HK-2 (cell line): ENCODE measurements at regions not wholly inside any gene's neighbourhood (a gene's known extent, or its start where the extent isn't known, plus 50 kb on each side); places are given as distances from the start of the nearest gene placed in this dataset.
A peak's percentile ranks its signal among the peaks of the same experiment; 100 is the strongest.

Experiments
- DNase-seq: peaks from one replicate; pipeline ENCODE4 v3.0.0-alpha.2; 2018; ENCODE audit not compliant: unreplicated experiment

- DNase-seq = no peak
Observed at GRCh38 chr15:69951256-69951897, 146.3 kb downstream of the TLE3 start.

DNA sequence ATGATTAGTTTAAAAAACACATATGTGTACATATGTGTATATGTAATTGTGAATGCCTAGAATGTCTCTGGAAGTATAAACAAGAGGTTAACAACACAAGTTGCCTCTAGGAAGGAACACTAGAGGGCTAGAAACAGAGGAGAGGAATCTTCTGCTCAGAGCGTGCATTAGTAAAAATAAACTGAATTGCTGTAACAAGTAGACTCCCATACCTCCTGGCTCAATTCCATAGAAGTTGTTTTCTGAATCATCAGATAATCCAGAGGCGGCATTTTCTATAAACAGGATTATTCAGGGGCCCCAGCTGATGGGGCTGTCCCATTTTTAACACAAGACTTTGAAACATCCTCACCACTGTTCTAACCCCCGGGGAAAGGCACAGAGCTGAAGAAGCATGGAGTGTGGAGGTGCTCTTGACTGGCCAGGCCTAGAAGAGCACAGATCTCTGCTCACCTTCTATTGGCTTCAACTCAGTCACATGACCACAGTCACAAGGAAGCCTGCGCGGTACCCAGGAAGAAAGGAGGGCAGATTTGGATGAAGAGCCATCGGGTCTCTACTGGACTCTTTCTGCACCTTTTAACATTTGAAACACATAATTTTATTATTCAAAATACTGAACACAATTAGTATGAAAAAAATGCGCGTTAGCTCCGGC is 145.7 kb downstream of the TLE3 start:
- DNase-seq = no peak

- no peak for DNase-seq
Observed at GRCh38 chr15:69953051-69953450, 144.7 kb downstream of the TLE3 start.

DNA sequence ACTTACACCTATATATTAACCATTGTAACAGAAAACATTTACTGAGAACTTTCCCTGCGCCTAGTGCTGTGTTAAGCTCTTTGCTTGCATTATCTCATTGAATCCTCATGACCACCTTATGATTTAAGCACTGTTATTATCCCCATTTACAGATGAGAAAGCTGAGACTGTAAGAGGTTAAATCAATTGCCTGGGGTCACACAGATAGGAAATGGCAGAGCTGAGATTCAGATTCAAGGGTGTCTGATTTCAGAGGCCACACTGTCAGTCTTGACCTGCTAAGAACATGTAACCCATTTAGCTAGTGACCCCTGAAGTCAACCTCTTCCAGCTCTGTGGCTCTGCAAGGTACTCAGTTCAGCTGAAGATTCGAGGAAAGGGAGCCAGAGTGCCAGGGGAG is 143.9 kb downstream of the TLE3 start:
- DNase-seq = no peak

DNA sequence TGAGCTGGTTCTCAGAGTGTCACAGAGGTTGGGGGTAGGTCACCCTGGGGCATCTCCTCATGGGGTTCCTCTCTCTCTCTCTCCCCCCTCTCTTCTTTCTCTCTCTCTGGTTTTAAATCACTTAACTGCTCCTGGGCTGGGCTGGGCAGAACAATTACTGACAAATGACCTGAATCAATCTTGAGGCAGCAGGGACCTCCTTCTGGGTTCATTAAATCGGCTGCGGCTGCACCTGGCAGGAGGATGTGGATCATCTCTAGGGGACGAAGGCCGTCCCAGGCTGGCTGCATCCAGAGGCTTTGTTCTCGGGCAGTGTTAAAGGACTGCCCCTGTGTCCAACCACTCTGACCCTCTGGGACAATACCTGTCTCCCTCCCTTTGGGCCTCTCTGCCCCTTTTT is 143.1 kb downstream of the TLE3 start:
- no peak for DNase-seq

GRCh38 chr15:69955240-69955894 is 142.3 kb downstream of the TLE3 start:
- DNase-seq = no peak

DNA sequence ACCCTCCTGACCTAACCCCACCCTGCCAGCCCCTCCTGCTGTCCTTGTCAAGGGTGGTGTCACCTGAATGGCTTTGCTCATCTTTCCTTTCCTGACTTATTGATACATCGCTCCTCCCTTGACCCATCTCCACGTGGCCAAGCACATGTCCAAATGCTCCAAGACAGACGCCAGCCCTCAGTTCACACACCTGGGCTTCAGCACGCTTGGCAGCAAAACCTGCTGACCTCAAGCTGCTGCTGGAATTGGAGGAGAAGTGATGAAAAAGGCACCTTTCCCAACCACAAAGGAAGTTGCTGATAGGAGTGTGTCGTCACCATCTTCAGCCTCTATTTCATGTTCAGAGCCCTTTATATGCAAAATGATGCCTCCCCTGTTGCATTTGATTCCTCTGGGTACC is 141.3 kb downstream of the TLE3 start:
- DNase-seq = no peak

GRCh38 chr15:69957175-69957574 is 140.5 kb downstream of the TLE3 start:
- no peak for DNase-seq

GRCh38 chr15:69958496-69959084 is 139.1 kb downstream of the TLE3 start:
- no peak for DNase-seq

GRCh38 chr15:69962561-69962960 is 135.2 kb downstream of the TLE3 start:
- DNase-seq = no peak

DNA sequence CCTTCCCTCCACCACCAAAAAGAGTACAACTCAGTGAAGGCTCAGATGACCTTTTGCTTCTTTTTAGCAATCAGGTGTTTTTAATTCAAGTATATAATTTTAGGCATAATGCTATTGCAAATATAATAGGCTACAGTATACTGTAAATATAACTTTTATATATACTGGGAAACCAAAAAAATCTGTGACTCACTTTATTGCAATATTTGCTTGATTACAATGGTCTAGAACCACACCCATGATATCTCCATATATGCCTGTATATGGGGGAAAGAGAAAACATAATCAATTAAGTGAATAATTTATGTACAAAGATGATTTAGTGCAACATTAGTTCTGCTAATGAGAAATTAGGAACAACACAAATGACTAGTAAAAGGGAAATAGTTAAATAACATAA is 134.3 kb downstream of the TLE3 start:
- DNase-seq = no peak

- DNase-seq = no peak
Observed at GRCh38 chr15:69971771-69972170, 125.9 kb downstream of the TLE3 start.

DNA sequence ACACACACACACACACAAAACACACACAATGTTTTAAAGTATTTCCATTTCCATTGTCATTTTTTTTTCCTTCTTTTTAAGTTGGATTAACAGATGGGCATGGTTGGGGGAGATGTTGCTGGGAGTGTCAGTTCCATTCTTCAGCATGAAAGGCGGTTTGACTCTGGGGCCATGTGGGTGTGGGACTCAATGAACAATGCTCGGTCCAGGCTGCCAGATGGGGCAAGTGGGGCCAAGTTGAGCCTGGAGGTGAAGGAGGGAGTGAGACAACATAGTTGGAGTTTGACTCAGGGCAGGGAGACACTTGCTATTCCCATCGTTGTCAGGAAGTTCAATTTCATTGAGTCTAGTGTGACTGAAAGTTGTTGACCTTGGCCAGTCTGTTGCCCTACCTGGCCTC is 125.3 kb downstream of the TLE3 start:
- DNase-seq = no peak

DNA sequence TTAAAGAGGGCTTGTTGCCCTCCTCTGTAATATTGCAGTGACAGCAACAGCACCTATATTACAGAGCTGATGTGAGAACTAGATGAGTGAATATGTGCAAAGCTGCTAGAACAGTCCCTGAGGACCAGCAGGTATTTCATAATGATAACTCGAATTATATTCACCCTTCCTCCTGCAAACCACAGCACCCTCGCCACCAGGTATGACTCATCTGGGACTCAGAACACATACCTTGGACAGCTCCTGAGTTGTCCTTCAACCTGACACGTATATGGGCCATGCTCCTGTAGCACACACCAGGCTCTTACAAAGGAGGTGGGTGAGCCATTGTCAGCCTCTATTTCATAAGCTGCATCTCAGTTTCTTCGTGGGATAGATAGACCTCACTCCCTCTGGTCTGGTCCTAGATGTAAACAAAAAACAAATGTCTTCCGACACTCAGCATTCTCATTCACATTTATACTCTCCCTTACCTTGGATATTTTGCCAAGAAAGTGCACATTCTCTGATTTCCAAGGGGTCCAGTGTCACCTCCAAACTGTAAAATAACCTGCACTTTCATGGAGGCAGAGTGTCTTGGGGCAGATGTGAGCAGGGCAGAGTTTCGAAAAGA is 124.5 kb downstream of the TLE3 start:
- peak; percentile 26 for DNase-seq

- DNase-seq = no peak
Observed at GRCh38 chr15:69973880-69974279, 123.8 kb downstream of the TLE3 start.

- DNase-seq = no peak
Observed at GRCh38 chr15:69974321-69974720, 123.4 kb downstream of the TLE3 start.

DNA sequence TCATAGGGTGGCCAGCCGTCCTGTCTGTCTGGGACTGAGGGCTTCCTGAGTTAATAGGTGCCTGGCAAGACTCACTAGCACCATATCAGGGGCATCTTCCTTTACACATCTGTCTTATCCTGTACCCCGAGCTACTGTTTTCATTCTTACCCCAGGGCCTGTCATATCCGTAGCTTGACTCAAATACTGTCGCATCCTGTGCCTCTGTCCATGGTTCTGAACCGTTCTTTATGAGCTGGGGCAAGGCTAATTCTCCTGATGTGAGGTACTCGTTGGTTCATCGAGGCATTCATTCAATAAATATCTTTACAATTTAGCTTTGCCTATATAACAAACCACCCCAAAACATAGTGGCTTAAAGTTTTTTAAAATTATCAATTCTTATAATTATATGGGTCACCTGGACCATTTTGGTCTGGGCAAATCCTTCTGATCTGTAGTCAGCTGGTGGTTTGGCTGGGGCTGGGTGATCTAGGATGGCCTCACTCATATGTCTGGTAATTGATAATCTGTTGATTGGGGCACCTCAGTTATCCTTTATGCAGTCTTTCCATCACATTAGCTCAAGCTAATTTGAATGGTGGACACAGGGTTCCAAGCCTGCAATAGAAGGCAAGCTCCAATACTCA is 121.2 kb downstream of the TLE3 start:
- DNase-seq = peak; percentile 8

- DNase-seq = no peak
Observed at GRCh38 chr15:69978603-69979002, 119.1 kb downstream of the TLE3 start.

DNA sequence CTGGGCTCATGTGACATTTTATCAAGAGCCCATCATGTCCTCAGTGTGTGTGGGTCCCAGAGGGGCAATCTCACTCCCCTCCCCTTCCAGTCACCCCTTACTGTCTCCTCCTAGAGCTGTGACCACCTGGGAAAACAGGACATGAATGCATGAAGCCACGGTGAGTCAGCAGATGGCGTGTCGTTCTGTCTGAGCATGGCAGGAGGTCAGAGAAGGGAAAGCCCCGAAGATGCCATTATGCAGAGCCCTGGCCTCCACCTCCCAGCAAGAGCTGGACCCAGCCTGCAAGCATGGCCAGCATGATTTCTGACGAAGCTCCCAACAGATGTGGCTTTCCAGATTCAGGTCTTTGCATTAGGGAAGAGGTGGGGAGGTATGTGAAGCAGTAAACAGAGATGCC is 118.5 kb downstream of the TLE3 start:
- peak; percentile 30 for DNase-seq

GRCh38 chr15:69979783-69980182 is 117.9 kb downstream of the TLE3 start:
- DNase-seq = no peak

GRCh38 chr15:69980341-69981059 is 117.2 kb downstream of the TLE3 start:
- no peak for DNase-seq
